Epithelial cell of proximal tubule (primary cell): ENCODE measurements at regions not wholly inside any gene's neighbourhood (a gene's known extent, or its start where the extent isn't known, plus 50 kb on each side); places are given as distances from the start of the nearest gene placed in this dataset.

Experiments
- DNase-seq: peaks from one replicate; pipeline ENCODE4 v3.0.0-alpha.2; 2011; ENCODE audit warnings: low read depth
- H3K4me3 ChIP-seq: 2 replicates; pipeline ENCODE4 v1.5.1; 2011; ENCODE audit warnings: low read depth, mild to moderate bottlenecking, low read length
- CTCF ChIP-seq: conservative IDR thresholded peaks from 2 replicates; pipeline ENCODE4 v1.5.1; 2012; ENCODE audit warnings: low read depth, mild to moderate bottlenecking, low read length

- DNase-seq = no peak
- no peak for TF ChIP-seq CTCF
- H3K4me3 ChIP-seq = no peak overlapping the region
Observed at GRCh38 chr14:83470466-83470865, 1936.8 kb upstream of the SEL1L start.

GRCh38 chr14:83470959-83471695 lies 1937.5 kb upstream of the SEL1L start:
- TF ChIP-seq CTCF = no peak
- no peak overlapping the region for H3K4me3 ChIP-seq
- DNase-seq = no peak

DNA sequence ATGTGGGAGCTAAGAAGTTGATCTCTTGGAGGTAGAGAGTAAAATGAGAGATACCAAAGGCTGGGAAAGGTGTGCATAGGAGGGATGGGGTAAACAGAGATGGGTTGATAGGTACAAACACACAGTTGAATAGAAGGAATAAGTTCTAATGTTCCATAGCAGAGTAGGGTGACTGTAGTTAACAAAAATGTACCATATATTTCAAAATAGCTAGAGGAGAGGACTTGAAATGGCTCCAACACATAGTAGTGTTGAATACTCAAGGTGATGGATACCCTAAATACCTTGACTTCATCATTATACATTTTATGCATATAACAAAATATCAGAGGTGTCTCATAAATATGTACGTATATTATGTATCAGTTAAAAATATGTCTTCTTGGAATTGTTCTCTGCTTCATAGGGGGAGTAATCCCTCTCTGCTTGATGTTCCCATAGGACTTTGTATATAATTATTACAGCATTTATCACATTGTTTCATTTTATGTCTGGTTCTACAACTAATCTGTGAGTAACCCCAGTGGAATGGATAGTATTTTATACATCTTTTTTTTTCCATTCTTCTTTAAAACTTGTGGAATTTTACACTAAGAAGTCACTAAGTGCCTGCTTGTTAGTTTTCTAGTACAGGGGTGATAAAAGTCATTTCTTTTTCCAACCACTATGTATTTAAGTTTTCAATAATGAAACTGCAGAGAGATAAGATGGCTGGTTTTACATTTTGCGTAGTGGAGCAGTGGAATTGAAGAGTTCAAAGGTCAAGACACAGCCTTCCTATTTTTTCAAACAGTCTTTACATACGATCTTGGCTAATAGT lies 1940.0 kb upstream of the SEL1L start:
- no peak for TF ChIP-seq CTCF

GRCh38 chr14:83478741-83479140 lies 1945.1 kb upstream of the SEL1L start:
- no peak for DNase-seq
- TF ChIP-seq CTCF = no peak
- no peak overlapping the region for H3K4me3 ChIP-seq

More for the DNA sequence above, 1940.0 kb upstream of the SEL1L start:
- no peak for DNase-seq
- H3K4me3 ChIP-seq = no peak overlapping the region

GRCh38 chr14:83483063-83483462 lies 1949.4 kb upstream of the SEL1L start:
- H3K4me3 ChIP-seq = no peak overlapping the region
- no peak for TF ChIP-seq CTCF
- DNase-seq = no peak

GRCh38 chr14:83485591-83485990 lies 1951.9 kb upstream of the SEL1L start:
- no peak for DNase-seq
- H3K4me3 ChIP-seq = no peak overlapping the region
- TF ChIP-seq CTCF = no peak
